Vagina (tissue), 2 donors: ENCODE measurements at regions not wholly inside any gene's neighbourhood (a gene's known extent, or its start where the extent isn't known, plus 50 kb on each side); places are given as distances from the start of the nearest gene placed in this dataset.

Source experiments
- POLR2A ChIP-seq, 2 donors: fragments of 450-650 bp; IDR thresholded peaks; one replicate each; pipeline ENCODE4 v1.6.1; 2017; ENCODE audit warnings: antibody characterized with exemption in 2 of 2, mild to moderate bottlenecking in 2 of 2, moderate library complexity in 2 of 2
- TF ChIP-seq, protein P1 (sequence below), 3 experiments: fragments of 450-650 bp in 2 of 3; fragments of 200-600 bp in 1 of 3; sonication (generic) in 1 of 3; IDR thresholded peaks; one replicate each; pipeline ENCODE4 v1.5.1; 2017 to 2019; ENCODE audit warnings: antibody characterized with exemption in 3 of 3, mild to moderate bottlenecking in 2 of 3, moderate library complexity in 2 of 3

DNA sequence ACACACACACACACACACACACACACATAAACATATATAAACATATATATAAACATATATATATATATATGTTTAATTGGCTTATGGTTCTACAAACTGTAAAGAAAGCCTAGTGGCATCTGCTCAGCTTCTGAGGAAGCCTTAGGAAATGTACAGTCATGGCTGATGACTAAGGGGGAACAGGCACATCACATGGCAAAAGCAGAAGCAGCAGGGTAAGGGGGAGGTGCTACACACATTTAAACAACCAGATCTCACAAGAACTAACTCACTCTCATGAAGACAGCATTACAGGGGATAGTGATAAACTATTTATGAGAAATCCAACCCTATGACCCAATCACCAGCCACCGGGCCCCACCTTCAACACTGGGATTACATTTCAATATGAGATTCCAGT, 922.9 kb downstream of the SI start:
- TF ChIP-seq, protein P1, sequence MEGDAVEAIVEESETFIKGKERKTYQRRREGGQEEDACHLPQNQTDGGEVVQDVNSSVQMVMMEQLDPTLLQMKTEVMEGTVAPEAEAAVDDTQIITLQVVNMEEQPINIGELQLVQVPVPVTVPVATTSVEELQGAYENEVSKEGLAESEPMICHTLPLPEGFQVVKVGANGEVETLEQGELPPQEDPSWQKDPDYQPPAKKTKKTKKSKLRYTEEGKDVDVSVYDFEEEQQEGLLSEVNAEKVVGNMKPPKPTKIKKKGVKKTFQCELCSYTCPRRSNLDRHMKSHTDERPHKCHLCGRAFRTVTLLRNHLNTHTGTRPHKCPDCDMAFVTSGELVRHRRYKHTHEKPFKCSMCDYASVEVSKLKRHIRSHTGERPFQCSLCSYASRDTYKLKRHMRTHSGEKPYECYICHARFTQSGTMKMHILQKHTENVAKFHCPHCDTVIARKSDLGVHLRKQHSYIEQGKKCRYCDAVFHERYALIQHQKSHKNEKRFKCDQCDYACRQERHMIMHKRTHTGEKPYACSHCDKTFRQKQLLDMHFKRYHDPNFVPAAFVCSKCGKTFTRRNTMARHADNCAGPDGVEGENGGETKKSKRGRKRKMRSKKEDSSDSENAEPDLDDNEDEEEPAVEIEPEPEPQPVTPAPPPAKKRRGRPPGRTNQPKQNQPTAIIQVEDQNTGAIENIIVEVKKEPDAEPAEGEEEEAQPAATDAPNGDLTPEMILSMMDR (IDR thresholded peaks at IDR 0.05): no peak
- TF ChIP-seq POLR2A (IDR thresholded peaks at IDR 0.05): no peak
